Liver (tissue), 3 donors: ENCODE measurements at regions not wholly inside any gene's neighbourhood (a gene's known extent, or its start where the extent isn't known, plus 50 kb on each side); places are given as distances from the start of the nearest gene placed in this dataset.

Source experiments
- CTCF ChIP-seq: fragments of 150-350 bp; IDR thresholded peaks from 2 replicates; pipeline ENCODE4 v1.5.1; 2017; ENCODE audit warnings: improper control_type of control experiment, low read depth, low read length; ENCODE audit not compliant: missing input control
- GABPA ChIP-seq, 2 donors: IDR thresholded peaks in 1 of 2; conservative IDR thresholded peaks in 1 of 2; 2 replicates each; pipeline ENCODE4 v1.6.1; 2016; ENCODE audit warnings: antibody characterized with exemption in 2 of 2, mild to moderate bottlenecking in 1 of 2, moderate library complexity in 1 of 2
- JUND ChIP-seq, 2 donors: IDR thresholded peaks; 2 replicates each; pipeline ENCODE4 v1.6.1; 2016; ENCODE audit warnings: antibody characterized with exemption in 2 of 2
- MAX ChIP-seq: IDR thresholded peaks from 2 replicates; pipeline ENCODE4 v1.6.1; 2016; ENCODE audit warnings: antibody characterized with exemption
- RAD21 ChIP-seq, 2 donors: IDR thresholded peaks; 2 replicates each; pipeline ENCODE4 v1.6.1; 2016; ENCODE audit warnings: antibody characterized with exemption in 2 of 2, mild to moderate bottlenecking in 2 of 2
- REST ChIP-seq: IDR thresholded peaks from 2 replicates; pipeline ENCODE4 v1.6.1; 2016; ENCODE audit warnings: antibody characterized with exemption, mild to moderate bottlenecking
- TAF1 ChIP-seq: conservative IDR thresholded peaks from 2 replicates; pipeline ENCODE4 v1.6.1; 2016; ENCODE audit warnings: antibody characterized with exemption, mild to moderate bottlenecking
- YY1 ChIP-seq: IDR thresholded peaks from 2 replicates; pipeline ENCODE4 v1.6.1; 2016; ENCODE audit warnings: antibody characterized with exemption, mild to moderate bottlenecking
- TF ChIP-seq, protein P1 (sequence below): IDR thresholded peaks from 2 replicates; pipeline ENCODE4 v1.6.1; 2016; ENCODE audit warnings: antibody characterized with exemption
- donor health status: healthy.
- donor health status: healthy.

DNA sequence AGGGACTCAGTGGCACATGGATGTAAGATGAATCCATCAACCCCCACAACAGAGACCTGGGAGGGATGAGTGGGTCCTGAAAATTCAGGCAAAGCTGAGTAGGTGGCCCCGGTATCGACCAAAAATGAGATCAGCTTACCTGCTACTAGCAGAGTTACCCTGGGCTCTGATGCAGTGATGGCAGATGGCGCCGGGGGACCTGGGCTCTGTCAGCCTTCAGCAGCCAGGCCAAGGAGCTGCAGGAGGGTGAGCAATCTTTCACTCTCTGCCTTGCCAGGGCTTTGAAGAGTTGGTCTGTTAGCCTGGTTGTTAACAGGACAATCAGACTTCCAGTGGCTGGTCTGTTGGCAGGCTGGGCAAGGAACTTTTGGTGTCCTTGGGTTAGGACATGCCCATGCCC, 1054.8 kb downstream of the SI start:
- no peak for TF ChIP-seq RAD21 (IDR thresholded peaks at IDR 0.05)
- TF ChIP-seq CTCF: no peak
- no peak for TF ChIP-seq GABPA (IDR thresholded peaks at IDR 0.05 in 1 of 2, conservative IDR thresholded peaks at IDR 0.05 in 1 of 2)
- no peak for TF ChIP-seq REST
- TF ChIP-seq, protein P1, sequence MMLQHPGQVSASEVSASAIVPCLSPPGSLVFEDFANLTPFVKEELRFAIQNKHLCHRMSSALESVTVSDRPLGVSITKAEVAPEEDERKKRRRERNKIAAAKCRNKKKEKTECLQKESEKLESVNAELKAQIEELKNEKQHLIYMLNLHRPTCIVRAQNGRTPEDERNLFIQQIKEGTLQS: no peak
- no peak for TF ChIP-seq JUND (IDR thresholded peaks at IDR 0.05)
- TF ChIP-seq MAX: no peak
- no peak for TF ChIP-seq YY1
- TF ChIP-seq TAF1: no peak
